Lung (tissue), 11 donors: ENCODE measurements at regions not wholly inside any gene's neighbourhood (a gene's known extent, or its start where the extent isn't known, plus 50 kb on each side); places are given as distances from the start of the nearest gene placed in this dataset.

Experiments
- ATAC-seq: fragments of 200-7000 bp; cut with Tn5 transposase; one replicate; pipeline ENCODE4 v1.9.1; 2020; ENCODE audit warnings: moderate number of reproducible peaks; ENCODE audit not compliant: insufficient read depth, low FRiP score
- DNase-seq, 3 donors: peaks; one replicate each; pipeline ENCODE4 v3.0.0-alpha.2; 2013 to 2017
- H3K27ac ChIP-seq, 2 donors: one replicate each; pipeline ENCODE4 v1.5.1; 2013; ENCODE audit warnings: mild to moderate bottlenecking in 2 of 2, moderate library complexity in 2 of 2, control low read depth in 1 of 2, inconsistent platforms in 1 of 2, low read depth in 1 of 2, low read length in 1 of 2
- H3K27me3 ChIP-seq, 3 donors: one replicate each; pipeline ENCODE4 v1.5.1; 2013; ENCODE audit warnings: low read length in 2 of 3; ENCODE audit not compliant: control insufficient read depth in 3 of 3, insufficient read depth in 3 of 3
- H3K36me3 ChIP-seq, 4 donors: one replicate each; pipeline ENCODE4 v1.5.1; 2013; ENCODE audit warnings: low read length in 4 of 4, mild to moderate bottlenecking in 1 of 4, moderate library complexity in 1 of 4; ENCODE audit not compliant: control insufficient read depth in 4 of 4, insufficient read depth in 4 of 4
- H3K4me1 ChIP-seq, 5 donors: one replicate each; pipeline ENCODE4 v1.5.1; 2013; ENCODE audit warnings: low read length in 5 of 5, mild to moderate bottlenecking in 2 of 5, moderate library complexity in 1 of 5; ENCODE audit not compliant: control insufficient read depth in 5 of 5, insufficient read depth in 5 of 5
- H3K4me3 ChIP-seq: one replicate; pipeline ENCODE4 v1.5.1; 2013; ENCODE audit warnings: mild to moderate bottlenecking, control low read depth, moderate library complexity
- H3K9ac ChIP-seq, 2 donors: one replicate each; pipeline ENCODE4 v1.5.1; 2013; ENCODE audit warnings: low read length in 2 of 2, control low read depth in 1 of 2; ENCODE audit not compliant: insufficient read depth in 1 of 2
- H3K9me3 ChIP-seq, 4 donors: one replicate each; pipeline ENCODE4 v1.5.1; 2013; ENCODE audit warnings: low read length in 3 of 4, mild to moderate bottlenecking in 1 of 4, moderate library complexity in 1 of 4; ENCODE audit not compliant: control insufficient read depth in 4 of 4, insufficient read depth in 3 of 4
- CTCF ChIP-seq: IDR thresholded peaks from 2 replicates; pipeline ENCODE4 v1.5.1; 2012; ENCODE audit warnings: mild to moderate bottlenecking; ENCODE audit errors: control extremely low read depth, extremely low read depth
- WGBS, 2 donors: extraction: QIAGEN DNeasy Blood & Tissue Kit; methylation state at CpG; one replicate each; pipeline ENCODE4 v1.1.7; 2013; 5-methylcytosine and 5-hydroxymethylcytosine counted together
- donor health status: control.
- donor health status: control.
- donor health status: Bipolar disorder and iron deficiency.
- donor health status: healthy.
- donor health status: DM: yes; HTN: yes; CAD: no.

GRCh38 chr5:57841676-57842363 lies 359.2 kb upstream of the ACTBL2 start:
- Histone ChIP-seq H3K9me3 (no peaks in the 10 kb centered on the region), H3K4me1 (peaks cover 0 to 16% (median 8%) of the 10 kb centered on the region in 5 donors), H3K27me3 (no peaks in the 10 kb centered on the region), H3K36me3 (no peaks in the 10 kb centered on the region), H3K9ac (no peak overlapping the region), H3K27ac (peak overlapping the region in 1 of 2 donors; percentile 21), H3K4me3 (no peak overlapping the region)
- ATAC-seq (no peak), DNase-seq (peak; percentile 45 to 66 (median 51))
- WGBS, 2 donors = 42 to 61% methylated on average over 5 of the region's 5 CpGs
- no peak for TF ChIP-seq CTCF

- WGBS, 2 donors = 74 to 81% methylated on average over 1 of the region's 1 CpG
- no peak for TF ChIP-seq CTCF
- ATAC-seq = no peak
- no peaks in the 10 kb centered on the region for H3K36me3 ChIP-seq
- H3K4me3 ChIP-seq = no peak overlapping the region
- H3K9me3 ChIP-seq = no peaks in the 10 kb centered on the region
- H3K27me3 ChIP-seq = no peaks in the 10 kb centered on the region
- DNase-seq = peak in 2 of 3 donors; percentile 24 to 37
- H3K4me1 ChIP-seq = peaks cover 0 to 16% (median 7%) of the 10 kb centered on the region in 5 donors
- H3K27ac ChIP-seq = no peak overlapping the region
- no peak overlapping the region for H3K9ac ChIP-seq
Measured at GRCh38 chr5:57839437-57840079, 356.9 kb upstream of the ACTBL2 start.

- no peaks in the 10 kb centered on the region for H3K36me3 ChIP-seq
- no peak for DNase-seq
- no peaks in the 10 kb centered on the region for H3K9me3 ChIP-seq
- no peak overlapping the region for H3K9ac ChIP-seq
- H3K27me3 ChIP-seq = no peaks in the 10 kb centered on the region
- H3K4me3 ChIP-seq = no peak overlapping the region
- 86 to 89% methylated on average over 3 of the region's 3 CpGs for WGBS, 2 donors
- H3K4me1 ChIP-seq = peaks cover 0 to 16% (median 7%) of the 10 kb centered on the region in 5 donors
- no peak for TF ChIP-seq CTCF
- no peak overlapping the region for H3K27ac ChIP-seq
- ATAC-seq = no peak
Measured at GRCh38 chr5:57839025-57839424, 356.4 kb upstream of the ACTBL2 start.
